B cell (primary cell): ENCODE measurements at regions not wholly inside any gene's neighbourhood (a gene's known extent, or its start where the extent isn't known, plus 50 kb on each side); places are given as distances from the start of the nearest gene placed in this dataset.

ENCODE experiments used
- ATAC-seq: fragments of 200-7000 bp; cut with Tn5 transposase; one replicate; pipeline ENCODE4 v1.10.0; 2021; ENCODE audit warnings: low read depth, mild to moderate bottlenecking, moderate number of reproducible peaks, moderate library complexity
- CTCF ChIA-PET: fragments of 350-600 bp; sonication (Branson Sonifier 250); formaldehyde crosslinking; loops from one replicate; lab custom pipeline; 2021; ENCODE audit warnings: antibody characterized with exemption, inconsistent platforms; lab: Charles Lee
- POLR2A ChIA-PET: fragments of 350-600 bp; sonication (Branson Sonifier 250); formaldehyde crosslinking; loops from one replicate; lab custom pipeline; 2021; ENCODE audit warnings: antibody characterized with exemption; lab: Charles Lee
- DNase-seq: peaks from one replicate; pipeline ENCODE4 v3.0.0; 2013
- H2AFZ ChIP-seq: 2 replicates; pipeline ENCODE4 v1.6.1; 2012; ENCODE audit warnings: mild to moderate bottlenecking, low read depth, low read length; ENCODE audit not compliant: insufficient read depth, poor library complexity, severe bottlenecking
- H3K27ac ChIP-seq, 2 donors: 1 replicate in 1 of 2; 2 replicates in 1 of 2; pipeline ENCODE4 v1.5.1; 2012 to 2013; ENCODE audit warnings: low read length in 2 of 2, mild to moderate bottlenecking in 2 of 2, moderate library complexity in 1 of 2
- H3K27me3 ChIP-seq, 4 experiments: fragments of 200-600 bp in 1 of 4; sonication (generic) in 1 of 4; replicated peaks in 1 of 4; 1 replicate in 2 of 4; 2 replicates in 2 of 4; pipeline versions ENCODE4 v1.6.1 to v1.7.0; 2013 to 2016; ENCODE audit warnings: low read length in 3 of 4, mild to moderate bottlenecking in 2 of 4, mixed read lengths in 1 of 4, moderate library complexity in 1 of 4; ENCODE audit not compliant: insufficient read depth in 4 of 4, control insufficient read depth in 3 of 4; ENCODE audit errors: control extremely low read depth in 1 of 4
- H3K36me3 ChIP-seq, 2 experiments: replicated peaks in 1 of 2; 1 replicate in 1 of 2; 2 replicates in 1 of 2; pipeline versions ENCODE4 v1.6.1 to v1.7.1; 2013; ENCODE audit warnings: low read length in 1 of 2; ENCODE audit not compliant: insufficient read depth in 2 of 2, control insufficient read depth in 1 of 2; ENCODE audit errors: control extremely low read depth in 1 of 2, extremely low read depth in 1 of 2
- H3K4me1 ChIP-seq, 2 donors: fragments of 200-600 bp in 1 of 2; sonication (generic) in 1 of 2; 1 replicate in 1 of 2; 2 replicates in 1 of 2; pipeline versions ENCODE4 v1.5.1 to v1.6.1; 2013 to 2017; ENCODE audit warnings: low read length in 2 of 2; ENCODE audit not compliant: control insufficient read depth in 2 of 2, insufficient read depth in 2 of 2
- H3K4me2 ChIP-seq: replicated peaks from 2 replicates; pipeline ENCODE3; 2012; ENCODE audit warnings: mild to moderate bottlenecking, low read depth, low read length; ENCODE audit not compliant: poor library complexity, severe bottlenecking
- H3K4me3 ChIP-seq, 5 experiments: fragments of 200-600 bp in 1 of 5; sonication (generic) in 1 of 5; 1 replicate in 3 of 5; 2 replicates in 2 of 5; pipeline versions ENCODE4 v1.5.1 to v1.7.0; 2011 to 2016; ENCODE audit warnings: low read length in 4 of 5, mild to moderate bottlenecking in 4 of 5, low read depth in 2 of 5, control low read depth in 1 of 5, moderate library complexity in 1 of 5; ENCODE audit not compliant: insufficient read depth in 1 of 5; ENCODE audit errors: control extremely low read depth in 1 of 5, extremely low read depth in 1 of 5
- H3K79me2 ChIP-seq: fragments of 200-600 bp; sonication (generic); one replicate; pipeline ENCODE4 v1.6.0; 2016; ENCODE audit warnings: low read length; ENCODE audit not compliant: control insufficient read depth, insufficient read depth
- H3K9ac ChIP-seq: fragments of 200-600 bp; sonication (generic); 2 replicates; pipeline ENCODE4 v1.6.1; 2017; ENCODE audit warnings: mild to moderate bottlenecking, low read length, moderate library complexity
- H3K9me3 ChIP-seq, 3 donors: one replicate each; pipeline versions ENCODE4 v1.6.1 to v1.7.1; 2013; ENCODE audit warnings: low read length in 2 of 3; ENCODE audit not compliant: control insufficient read depth in 2 of 3, insufficient read depth in 1 of 3; ENCODE audit errors: control extremely low read depth in 1 of 3
- H4K20me1 ChIP-seq: 2 replicates; pipeline ENCODE4 v1.6.0; 2012; ENCODE audit warnings: mild to moderate bottlenecking, low read length; ENCODE audit not compliant: insufficient read depth, control insufficient read depth, poor library complexity, severe bottlenecking
- H3K27ac Mint-ChIP-seq: one replicate; pipeline ENCODE4 v1.8.0; 2021; ENCODE audit warnings: mixed read lengths
- H3K27me3 Mint-ChIP-seq: one replicate; pipeline ENCODE4 v1.8.0; 2021; ENCODE audit warnings: mixed read lengths
- H3K4me1 Mint-ChIP-seq: one replicate; pipeline ENCODE4 v1.8.0; 2021; ENCODE audit warnings: mixed read lengths
- H3K4me3 Mint-ChIP-seq: one replicate; pipeline ENCODE4 v1.8.0; 2021; ENCODE audit warnings: mixed read lengths
- H3K9me3 Mint-ChIP-seq: one replicate; pipeline ENCODE4 v1.8.0; 2022; ENCODE audit warnings: mixed read lengths; ENCODE audit not compliant: insufficient read depth
- EZH2 ChIP-seq: IDR thresholded peaks from 2 replicates; pipeline ENCODE4 v1.6.1; 2012; ENCODE audit warnings: borderline replicate concordance, low read depth, mild to moderate bottlenecking, moderate library complexity, low read length; ENCODE audit not compliant: insufficient read depth, poor library complexity, severe bottlenecking
- WGBS: methylation state at CpG from one replicate; pipeline ENCODE4 v1.1.5; 2013; ENCODE audit warnings: missing lambda C conversion rate; ENCODE audit not compliant: insufficient coverage; 5-methylcytosine and 5-hydroxymethylcytosine counted together
- intact Hi-C: fragments of 100-400 bp; cut with micrococcal nuclease; formaldehyde crosslinking; loops from one replicate; pipeline ENCODE4 v1.10.0; 2022
- TF ChIP-seq, protein P1 (sequence below): fragments of 200-600 bp; IDR thresholded peaks from one replicate; pipeline ENCODE4 v1.8.0; 2022; ENCODE audit warnings: antibody characterized with exemption, mild to moderate bottlenecking

DNA sequence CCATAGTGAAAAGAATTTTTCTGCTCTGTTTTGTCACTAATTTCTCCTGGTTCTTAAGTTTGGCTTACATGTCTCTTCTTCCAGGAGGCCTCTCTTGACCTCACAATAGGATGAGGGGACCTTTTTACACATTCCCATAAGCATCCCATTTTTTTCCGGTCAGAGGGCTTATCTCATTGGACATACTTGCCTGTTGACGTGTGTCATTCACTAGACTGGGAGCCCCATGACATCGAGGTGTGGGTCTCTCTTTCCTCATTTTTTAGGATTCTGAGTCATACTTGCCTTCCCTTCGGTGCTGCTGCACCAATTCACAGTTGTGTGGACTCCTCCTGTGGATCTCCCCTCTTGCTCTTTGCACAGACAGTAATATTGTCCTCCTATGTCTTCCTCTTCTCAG, 601.8 kb downstream of the GATA3 start:
- H3K4me3 ChIP-seq, result no peak overlapping the region
- H3K4me2 ChIP-seq, result no peak overlapping the region
- H3K27me3 Mint-ChIP-seq, result no peaks in the 10 kb centered on the region
- ChIA-PET POLR2A (no interaction called here), CTCF (no interaction called here)
- intact Hi-C loops, result no loop called here
- no peaks in the 10 kb centered on the region for H3K27me3 ChIP-seq
- no peak overlapping the region for H3K4me3 Mint-ChIP-seq
- DNase-seq, result no peak
- H2AFZ ChIP-seq, result no peak overlapping the region
- H3K9ac ChIP-seq, result no peak overlapping the region
- no peak overlapping the region for H3K27ac Mint-ChIP-seq
- no peaks in the 10 kb centered on the region for H3K79me2 ChIP-seq
- no peaks in the 10 kb centered on the region for H3K9me3 Mint-ChIP-seq
- H3K4me1 Mint-ChIP-seq, result no peaks in the 10 kb centered on the region
- H3K27ac ChIP-seq, result no peak overlapping the region
- no peaks in the 10 kb centered on the region for H3K4me1 ChIP-seq
- ATAC-seq, result no peak
- 95% methylated on average over 4 of the region's 4 CpGs for WGBS
- TF ChIP-seq, protein P1, sequence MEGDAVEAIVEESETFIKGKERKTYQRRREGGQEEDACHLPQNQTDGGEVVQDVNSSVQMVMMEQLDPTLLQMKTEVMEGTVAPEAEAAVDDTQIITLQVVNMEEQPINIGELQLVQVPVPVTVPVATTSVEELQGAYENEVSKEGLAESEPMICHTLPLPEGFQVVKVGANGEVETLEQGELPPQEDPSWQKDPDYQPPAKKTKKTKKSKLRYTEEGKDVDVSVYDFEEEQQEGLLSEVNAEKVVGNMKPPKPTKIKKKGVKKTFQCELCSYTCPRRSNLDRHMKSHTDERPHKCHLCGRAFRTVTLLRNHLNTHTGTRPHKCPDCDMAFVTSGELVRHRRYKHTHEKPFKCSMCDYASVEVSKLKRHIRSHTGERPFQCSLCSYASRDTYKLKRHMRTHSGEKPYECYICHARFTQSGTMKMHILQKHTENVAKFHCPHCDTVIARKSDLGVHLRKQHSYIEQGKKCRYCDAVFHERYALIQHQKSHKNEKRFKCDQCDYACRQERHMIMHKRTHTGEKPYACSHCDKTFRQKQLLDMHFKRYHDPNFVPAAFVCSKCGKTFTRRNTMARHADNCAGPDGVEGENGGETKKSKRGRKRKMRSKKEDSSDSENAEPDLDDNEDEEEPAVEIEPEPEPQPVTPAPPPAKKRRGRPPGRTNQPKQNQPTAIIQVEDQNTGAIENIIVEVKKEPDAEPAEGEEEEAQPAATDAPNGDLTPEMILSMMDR, result no peak
- no peak for TF ChIP-seq EZH2
- H3K9me3 ChIP-seq, result peaks cover 0 to 1% (median 0%) of the 10 kb centered on the region in 3 donors
- no peaks in the 10 kb centered on the region for H4K20me1 ChIP-seq
- H3K36me3 ChIP-seq, result no peaks in the 10 kb centered on the region

DNA sequence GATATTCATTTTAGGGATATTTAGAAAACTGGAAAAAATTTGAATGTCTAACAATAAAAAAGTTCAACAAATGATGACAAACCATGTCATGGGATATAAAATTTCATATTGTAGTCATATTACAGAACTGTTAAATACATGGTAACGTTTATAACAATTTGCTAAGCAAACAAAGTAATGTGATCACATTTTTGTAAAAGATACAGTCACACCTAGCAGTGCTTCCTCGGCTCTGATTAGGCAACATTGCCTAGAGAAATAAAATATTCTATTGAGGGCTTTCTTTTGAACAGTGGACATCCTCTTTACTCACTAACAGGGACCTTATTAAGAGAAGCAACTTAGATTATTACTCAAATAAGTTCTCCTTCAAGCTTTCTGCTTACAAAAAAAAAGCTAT, 605.5 kb downstream of the GATA3 start:
- no peak overlapping the region for H3K27ac Mint-ChIP-seq
- H3K27me3 Mint-ChIP-seq, result no peaks in the 10 kb centered on the region
- H2AFZ ChIP-seq, result no peak overlapping the region
- TF ChIP-seq, protein P1, result no peak
- H3K79me2 ChIP-seq, result no peaks in the 10 kb centered on the region
- H3K9me3 ChIP-seq, result no peaks in the 10 kb centered on the region
- no peak overlapping the region for H3K4me2 ChIP-seq
- no CpG with 5 or more reads among the region's 2 CpGs for WGBS
- H3K4me3 ChIP-seq, result no peak overlapping the region
- no peaks in the 10 kb centered on the region for H3K36me3 ChIP-seq
- intact Hi-C loops, result no loop called here
- no peaks in the 10 kb centered on the region for H3K4me1 Mint-ChIP-seq
- ChIA-PET POLR2A (no interaction called here), CTCF (no interaction called here)
- no peak overlapping the region for H3K27ac ChIP-seq
- H4K20me1 ChIP-seq, result no peaks in the 10 kb centered on the region
- H3K9me3 Mint-ChIP-seq, result no peaks in the 10 kb centered on the region
- H3K4me1 ChIP-seq, result no peaks in the 10 kb centered on the region
- H3K9ac ChIP-seq, result no peak overlapping the region
- H3K27me3 ChIP-seq, result no peaks in the 10 kb centered on the region
- ATAC-seq, result no peak
- H3K4me3 Mint-ChIP-seq, result no peak overlapping the region
- no peak for DNase-seq
